Cerebellar nuclear complex (tissue), 1 donor: ENCODE measurements at regions not wholly inside any gene's neighbourhood (a gene's known extent, or its start where the extent isn't known, plus 50 kb on each side); places are given as distances from the start of the nearest gene placed in this dataset.

Source experiments
- DNase-seq, 2 experiments: peaks; one replicate each; lab custom pipeline; 2025; lab: John Stamatoyannopoulos, UW

GRCh38 chr9:89880721-89881120 lies 275.9 kb downstream of the GADD45G start:
- no peak for DNase-seq

- no peak for DNase-seq
These were observed 276.6 kb downstream of the GADD45G start for GRCh38 chr9:89881431-89881830.

- DNase-seq, result no peak
These were observed 278.1 kb downstream of the GADD45G start for GRCh38 chr9:89882930-89883361.

- no peak for DNase-seq
These were observed 278.9 kb downstream of the GADD45G start for GRCh38 chr9:89883401-89884341.

GRCh38 chr9:89884356-89885083 lies 279.7 kb downstream of the GADD45G start:
- DNase-seq, result no peak

- no peak for DNase-seq
These were observed 280.3 kb downstream of the GADD45G start for GRCh38 chr9:89885156-89885555.

GRCh38 chr9:89886281-89886700 lies 281.5 kb downstream of the GADD45G start:
- DNase-seq, result no peak

- no peak for DNase-seq
These were observed 282.5 kb downstream of the GADD45G start for GRCh38 chr9:89887286-89887685.

- DNase-seq, result no peak
These were observed 283.4 kb downstream of the GADD45G start for GRCh38 chr9:89888233-89888632.

- DNase-seq, result no peak
These were observed 283.9 kb downstream of the GADD45G start for GRCh38 chr9:89888677-89889076.

GRCh38 chr9:89889865-89890264 lies 285.1 kb downstream of the GADD45G start:
- DNase-seq, result no peak

- DNase-seq, result no peak
These were observed 285.6 kb downstream of the GADD45G start for GRCh38 chr9:89890326-89890980.

GRCh38 chr9:89891221-89891590 lies 286.4 kb downstream of the GADD45G start:
- DNase-seq, result no peak

- no peak for DNase-seq
These were observed 286.9 kb downstream of the GADD45G start for GRCh38 chr9:89891591-89892304.

- DNase-seq, result no peak
These were observed 288.1 kb downstream of the GADD45G start for GRCh38 chr9:89892920-89893319.

- DNase-seq, result no peak
These were observed 289.1 kb downstream of the GADD45G start for GRCh38 chr9:89893886-89894285.

GRCh38 chr9:89896806-89897340 lies 292.1 kb downstream of the GADD45G start:
- no peak for DNase-seq

- DNase-seq, result no peak
These were observed 294.8 kb downstream of the GADD45G start for GRCh38 chr9:89899573-89899972.

- DNase-seq, result no peak
These were observed 297.1 kb downstream of the GADD45G start for GRCh38 chr9:89901920-89902319.

- DNase-seq, result no peak
These were observed 297.8 kb downstream of the GADD45G start for GRCh38 chr9:89902450-89903140.

- no peak for DNase-seq
These were observed 298.3 kb downstream of the GADD45G start for GRCh38 chr9:89903141-89903475.
